B cell (primary cell): ENCODE measurements at regions not wholly inside any gene's neighbourhood (a gene's known extent, or its start where the extent isn't known, plus 50 kb on each side); places are given as distances from the start of the nearest gene placed in this dataset.

Experiments used
- EZH2 ChIP-seq: IDR thresholded peaks from 2 replicates; pipeline ENCODE4 v1.6.1; 2012; ENCODE audit warnings: borderline replicate concordance, low read depth, mild to moderate bottlenecking, moderate library complexity, low read length; ENCODE audit not compliant: insufficient read depth, poor library complexity, severe bottlenecking
- TF ChIP-seq, protein P1 (sequence below): fragments of 200-600 bp; IDR thresholded peaks from one replicate; pipeline ENCODE4 v1.8.0; 2022; ENCODE audit warnings: antibody characterized with exemption, mild to moderate bottlenecking

- TF ChIP-seq, protein P1, sequence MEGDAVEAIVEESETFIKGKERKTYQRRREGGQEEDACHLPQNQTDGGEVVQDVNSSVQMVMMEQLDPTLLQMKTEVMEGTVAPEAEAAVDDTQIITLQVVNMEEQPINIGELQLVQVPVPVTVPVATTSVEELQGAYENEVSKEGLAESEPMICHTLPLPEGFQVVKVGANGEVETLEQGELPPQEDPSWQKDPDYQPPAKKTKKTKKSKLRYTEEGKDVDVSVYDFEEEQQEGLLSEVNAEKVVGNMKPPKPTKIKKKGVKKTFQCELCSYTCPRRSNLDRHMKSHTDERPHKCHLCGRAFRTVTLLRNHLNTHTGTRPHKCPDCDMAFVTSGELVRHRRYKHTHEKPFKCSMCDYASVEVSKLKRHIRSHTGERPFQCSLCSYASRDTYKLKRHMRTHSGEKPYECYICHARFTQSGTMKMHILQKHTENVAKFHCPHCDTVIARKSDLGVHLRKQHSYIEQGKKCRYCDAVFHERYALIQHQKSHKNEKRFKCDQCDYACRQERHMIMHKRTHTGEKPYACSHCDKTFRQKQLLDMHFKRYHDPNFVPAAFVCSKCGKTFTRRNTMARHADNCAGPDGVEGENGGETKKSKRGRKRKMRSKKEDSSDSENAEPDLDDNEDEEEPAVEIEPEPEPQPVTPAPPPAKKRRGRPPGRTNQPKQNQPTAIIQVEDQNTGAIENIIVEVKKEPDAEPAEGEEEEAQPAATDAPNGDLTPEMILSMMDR: no peak
- no peak for TF ChIP-seq EZH2
These were observed 597.7 kb downstream of the OTOL1 start for GRCh38 chr3:162094301-162094700.
